ENCODE measurements at regions not wholly inside any gene's neighbourhood (a gene's known extent, or its start where the extent isn't known, plus 50 kb on each side); places are given as distances from the start of the nearest gene placed in this dataset.

DNA sequence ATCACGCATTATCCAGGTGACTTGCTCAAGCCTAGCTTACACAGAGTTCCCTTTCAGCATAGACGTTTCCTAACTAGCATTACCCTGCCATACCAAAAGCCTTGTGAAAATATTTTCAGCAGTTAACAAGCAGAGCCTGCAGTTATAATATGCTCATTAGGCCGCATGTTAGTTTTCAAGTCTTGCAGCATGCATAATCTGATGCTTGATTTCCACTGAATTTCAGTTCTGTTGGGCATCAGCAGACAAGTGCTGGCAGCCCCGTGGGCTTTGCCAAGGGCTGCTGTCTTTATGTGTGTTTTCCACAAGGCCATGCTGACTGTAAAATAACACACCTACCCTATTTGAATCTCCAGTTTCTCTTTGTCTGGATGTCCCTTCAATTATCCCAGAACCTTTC lies 491.0 kb upstream of the WWC1 start:
- no peaks in the 10 kb centered on the region for H4K20me1 ChIP-seq (replicated peaks; ENCODE audit: control insufficient read depth, extremely low read depth, insufficient read depth, low read length)
- no peak overlapping the region for H3K4me3 ChIP-seq (replicated peaks in 1 of 3; ENCODE audit: insufficient read depth in 1 of 3, low read depth in 1 of 3, low read length in 3 of 3)
- FAIRE-seq, result no peak

More for the DNA sequence above, 491.0 kb upstream of the WWC1 start:
- Histone ChIP-seq H2AFZ (ENCODE audit: low read depth, low read length) (no peak overlapping the region), H3K36me3 (ENCODE audit: control insufficient read depth in 2 of 2, extremely low read depth in 1 of 2, insufficient read depth in 2 of 2, low read length in 2 of 2) (no peaks in the 10 kb centered on the region), H3K9me3 (replicated peaks; ENCODE audit: control insufficient read depth, insufficient read depth, low read length) (peaks cover 5% of the 10 kb centered on the region), H3K9me1 (replicated peaks; ENCODE audit: control insufficient read depth, extremely low read depth, insufficient read depth, low read length) (no peaks in the 10 kb centered on the region), H3K9ac (replicated peaks; ENCODE audit: extremely low read depth, insufficient read depth, low read length) (no peak overlapping the region), H3K4me2 (ENCODE audit: insufficient read depth, low read length) (no peak overlapping the region), H3K27me3 (ENCODE audit: control insufficient read depth in 2 of 2, insufficient read depth in 2 of 2, low read length in 2 of 2) (no peaks in the 10 kb centered on the region), H3K27ac (ENCODE audit: insufficient read depth, low read depth, low read length) (no peak overlapping the region), H3K79me2 (ENCODE audit: control insufficient read depth, insufficient read depth, low read length) (no peaks in the 10 kb centered on the region), H3K4me1 (ENCODE audit: control insufficient read depth, extremely low read depth, insufficient read depth, low read length) (no peaks in the 10 kb centered on the region)
- no TSS peak for BruUV-seq (replicated peaks)
- TF ChIP-seq POLR2AphosphoS5 (IDR thresholded peaks at IDR 0.05; ENCODE audit: insufficient read depth, low read depth, low read length) (no peak), POLR2A (IDR thresholded peaks at IDR 0.05; ENCODE audit: low read depth, low read length) (no peak), EZH2 (IDR thresholded peaks at IDR 0.05; ENCODE audit: borderline replicate concordance, low read depth, low read length, severe bottlenecking) (no peak), JUN (IDR thresholded peaks at IDR 0.05; ENCODE audit: borderline replicate concordance, insufficient read depth, insufficient read length, low read depth) (no peak), MYC (IDR thresholded peaks at IDR 0.05; ENCODE audit: low read depth, low read length) (no peak), MAX (IDR thresholded peaks at IDR 0.05; ENCODE audit: insufficient read depth, insufficient read length) (no peak), GATA2 (IDR thresholded peaks at IDR 0.05; ENCODE audit: insufficient read depth, insufficient read length, low read depth, low read length) (no peak), CTCF (IDR thresholded peaks at IDR 0.05; ENCODE audit: extremely low read depth in 1 of 2, insufficient read depth in 1 of 2, low read depth in 1 of 2, low read length in 2 of 2) (no peak), FOS (IDR thresholded peaks at IDR 0.05; ENCODE audit: borderline replicate concordance, insufficient read depth, low read length) (no peak)
- intact Hi-C loops (cut with micrococcal nuclease) (no loop called here), dilution Hi-C loops (cut with MboI; ENCODE audit: extremely low pct_ligation_motif_present, low sequenced_read_pairs) (no loop called here)
- ChIA-PET POLR2A (no interaction called here), CTCF (no interaction called here)
- DNase-seq (ENCODE audit: low read depth, low spot score), result no peak

Data from endothelial cell of umbilical vein (primary cell).